Loucy (cell line): ENCODE measurements at regions not wholly inside any gene's neighbourhood (a gene's known extent, or its start where the extent isn't known, plus 50 kb on each side); places are given as distances from the start of the nearest gene placed in this dataset.

Experiments used
- H2AFZ ChIP-seq: fragments of 200-600 bp; sonication (generic); 2 replicates; pipeline ENCODE4 v1.6.0; 2016; ENCODE audit warnings: antibody characterized with exemption, mild to moderate bottlenecking, low read length, moderate library complexity
- H3F3A ChIP-seq: fragments of 200-600 bp; 2 replicates; pipeline ENCODE4 v1.6.0; 2016; ENCODE audit warnings: antibody characterized with exemption, low read depth, mild to moderate bottlenecking
- H3K27me3 ChIP-seq: fragments of 200-600 bp; sonication (generic); 2 replicates; pipeline ENCODE4 v1.6.1; 2014; ENCODE audit warnings: low read length, mild to moderate bottlenecking; ENCODE audit not compliant: insufficient read depth, poor library complexity, severe bottlenecking
- H3K36me3 ChIP-seq: fragments of 200-600 bp; sonication (generic); 2 replicates; pipeline ENCODE4 v1.6.1; 2016; ENCODE audit warnings: low read length; ENCODE audit not compliant: insufficient read depth
- H3K4me1 ChIP-seq: fragments of 200-600 bp; sonication (generic); 2 replicates; pipeline ENCODE4 v1.5.1; 2014; ENCODE audit warnings: low read length, mild to moderate bottlenecking; ENCODE audit not compliant: insufficient read depth, poor library complexity, severe bottlenecking
- H3K4me2 ChIP-seq: fragments of 200-600 bp; sonication (generic); 2 replicates; pipeline ENCODE4 v1.6.0; 2014; ENCODE audit warnings: antibody characterized with exemption, low read length, low read depth, mild to moderate bottlenecking; ENCODE audit not compliant: poor library complexity, severe bottlenecking
- H3K4me3 ChIP-seq: fragments of 200-600 bp; sonication (generic); 2 replicates; pipeline ENCODE4 v1.5.1; 2014; ENCODE audit warnings: low read length, mild to moderate bottlenecking, mixed read lengths; ENCODE audit not compliant: poor library complexity, severe bottlenecking
- H3K79me2 ChIP-seq: fragments of 200-600 bp; sonication (generic); 2 replicates; pipeline ENCODE4 v1.6.1; 2014; ENCODE audit warnings: low read length; ENCODE audit not compliant: insufficient read depth
- H3K9ac ChIP-seq: fragments of 200-600 bp; sonication (generic); 2 replicates; pipeline ENCODE4 v1.6.0; 2014; ENCODE audit warnings: mild to moderate bottlenecking, low read depth, low read length, moderate library complexity; ENCODE audit not compliant: poor library complexity, severe bottlenecking
- H3K9me2 ChIP-seq: fragments of 200-600 bp; sonication (generic); replicated peaks from 2 replicates; pipeline ENCODE4 v1.6.1; 2016; ENCODE audit warnings: low read depth, low read length, mixed read lengths
- H3K9me3 ChIP-seq: fragments of 200-600 bp; sonication (generic); 2 replicates; pipeline ENCODE4 v1.6.1; 2014; ENCODE audit warnings: mild to moderate bottlenecking, antibody characterized with exemption, low read length, low read depth; ENCODE audit not compliant: insufficient read depth
- H4K20me1 ChIP-seq: fragments of 200-600 bp; sonication (generic); 2 replicates; pipeline ENCODE4 v1.6.0; 2014; ENCODE audit warnings: antibody characterized with exemption, low read length, mild to moderate bottlenecking; ENCODE audit not compliant: insufficient read depth, poor library complexity, severe bottlenecking
- CTCF ChIP-seq: fragments of 200-600 bp; sonication (generic); conservative IDR thresholded peaks from 2 replicates; pipeline ENCODE4 v1.5.1; 2014; ENCODE audit warnings: mild to moderate bottlenecking, antibody characterized with exemption, low read length
- EZH2phosphoT487 ChIP-seq: fragments of 200-600 bp; IDR thresholded peaks from 2 replicates; pipeline ENCODE4 v1.6.1; 2018; ENCODE audit warnings: antibody characterized with exemption, mild to moderate bottlenecking, moderate library complexity, borderline replicate concordance

DNA sequence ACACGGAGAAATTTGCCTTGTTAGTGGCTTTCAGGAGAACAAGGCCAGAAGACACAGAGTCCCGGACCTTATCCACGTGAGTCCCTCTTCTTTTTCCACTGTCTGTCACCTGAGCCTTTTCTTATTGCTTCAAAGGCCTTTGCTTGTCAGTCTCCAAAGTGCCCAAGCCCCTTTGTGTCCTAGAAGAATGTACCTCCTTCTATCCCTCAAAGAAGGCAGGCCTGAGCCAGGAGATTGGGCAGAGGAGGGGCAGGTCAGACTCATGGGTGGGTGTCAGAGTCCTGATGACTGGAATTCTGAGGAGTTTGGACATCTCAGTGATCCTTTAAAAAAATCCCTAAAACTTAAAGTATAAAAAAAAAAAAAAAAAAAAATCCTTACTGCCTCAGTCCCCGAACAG, 299.6 kb upstream of the NCAM1 start:
- no peaks in the 10 kb centered on the region for H3K9me2 ChIP-seq
- H3K4me3 ChIP-seq, result no peak overlapping the region
- H3K36me3 ChIP-seq, result no peaks in the 10 kb centered on the region
- no peaks in the 10 kb centered on the region for H3K79me2 ChIP-seq
- H3K27me3 ChIP-seq, result no peaks in the 10 kb centered on the region
- H3F3A ChIP-seq, result no peaks in the 10 kb centered on the region
- no peak overlapping the region for H3K4me2 ChIP-seq
- H3K4me1 ChIP-seq, result no peaks in the 10 kb centered on the region
- H3K9me3 ChIP-seq, result no peaks in the 10 kb centered on the region
- no peaks in the 10 kb centered on the region for H4K20me1 ChIP-seq
- H3K9ac ChIP-seq, result no peak overlapping the region
- no peak overlapping the region for H2AFZ ChIP-seq
- TF ChIP-seq CTCF, result no peak
- no peak for TF ChIP-seq EZH2phosphoT487

- no peaks in the 10 kb centered on the region for H3K9me3 ChIP-seq
- no peaks in the 10 kb centered on the region for H3F3A ChIP-seq
- H3K9ac ChIP-seq, result no peak overlapping the region
- no peaks in the 10 kb centered on the region for H4K20me1 ChIP-seq
- H2AFZ ChIP-seq, result no peak overlapping the region
- no peaks in the 10 kb centered on the region for H3K36me3 ChIP-seq
- no peaks in the 10 kb centered on the region for H3K9me2 ChIP-seq
- H3K79me2 ChIP-seq, result no peaks in the 10 kb centered on the region
- no peak overlapping the region for H3K4me2 ChIP-seq
- H3K4me1 ChIP-seq, result no peaks in the 10 kb centered on the region
- H3K4me3 ChIP-seq, result no peak overlapping the region
- TF ChIP-seq EZH2phosphoT487, result no peak
- no peak for TF ChIP-seq CTCF
- H3K27me3 ChIP-seq, result no peaks in the 10 kb centered on the region
These were observed 298.7 kb upstream of the NCAM1 start for GRCh38 chr11:112662554-112662953.

- Histone ChIP-seq H2AFZ (no peak overlapping the region), H4K20me1 (no peaks in the 10 kb centered on the region)
- TF ChIP-seq EZH2phosphoT487, result no peak
- TF ChIP-seq CTCF, result no peak
These were observed 297.1 kb upstream of the NCAM1 start for GRCh38 chr11:112663947-112664634.

More at GRCh38 chr11:112663947-112664634, 297.1 kb upstream of the NCAM1 start:
- Histone ChIP-seq H3K4me1 (no peaks in the 10 kb centered on the region), H3K79me2 (no peaks in the 10 kb centered on the region), H3K9ac (no peak overlapping the region), H3K9me3 (no peaks in the 10 kb centered on the region), H3K4me2 (no peak overlapping the region), H3K4me3 (no peak overlapping the region), H3K9me2 (no peaks in the 10 kb centered on the region), H3K27me3 (no peaks in the 10 kb centered on the region), H3K36me3 (no peaks in the 10 kb centered on the region), H3F3A (no peaks in the 10 kb centered on the region)
